Endodermal cell (in vitro differentiated cells): ENCODE measurements at regions not wholly inside any gene's neighbourhood (a gene's known extent, or its start where the extent isn't known, plus 50 kb on each side); places are given as distances from the start of the nearest gene placed in this dataset.

Experiments
- DNase-seq: peaks from one replicate; pipeline ENCODE4 v3.0.0-alpha.2; 2017
- H3K27ac ChIP-seq: 2 replicates; pipeline ENCODE4 v1.5.1; 2013; ENCODE audit warnings: mild to moderate bottlenecking, low read depth, low read length, moderate library complexity
- H3K27me3 ChIP-seq: 2 replicates; pipeline ENCODE4 v1.6.1; 2013; ENCODE audit warnings: mild to moderate bottlenecking, low read length, moderate library complexity; ENCODE audit not compliant: insufficient read depth, control insufficient read depth, poor library complexity, severe bottlenecking
- H3K36me3 ChIP-seq: 2 replicates; pipeline ENCODE4 v1.7.0; 2013; ENCODE audit warnings: mild to moderate bottlenecking, low read length, moderate library complexity; ENCODE audit not compliant: control insufficient read depth, insufficient read depth
- H3K4me1 ChIP-seq: one replicate; pipeline ENCODE4 v1.7.0; 2013; ENCODE audit warnings: low read length; ENCODE audit not compliant: control insufficient read depth, insufficient read depth
- H3K4me3 ChIP-seq: 2 replicates; pipeline ENCODE4 v1.5.1; 2013; ENCODE audit warnings: mild to moderate bottlenecking, low read length, moderate library complexity
- H3K9ac ChIP-seq: 2 replicates; pipeline ENCODE4 v1.6.1; 2013; ENCODE audit warnings: mild to moderate bottlenecking, low read length, moderate library complexity; ENCODE audit not compliant: poor library complexity, severe bottlenecking; ENCODE audit errors: extremely low read depth
- H3K9me3 ChIP-seq: 2 replicates; pipeline ENCODE4 v1.6.1; 2013; ENCODE audit warnings: mild to moderate bottlenecking, low read length, moderate library complexity; ENCODE audit not compliant: control insufficient read depth
- H3K27ac Mint-ChIP-seq: 2 replicates; pipeline ENCODE4 v1.8.0; 2020; ENCODE audit warnings: mixed read lengths
- H3K27me3 Mint-ChIP-seq: 2 replicates; pipeline ENCODE4 v1.8.0; 2021; ENCODE audit warnings: mild to moderate bottlenecking, mixed read lengths; ENCODE audit not compliant: insufficient read depth
- H3K36me3 Mint-ChIP-seq: 2 replicates; pipeline ENCODE4 v1.8.0; 2020; ENCODE audit warnings: low read depth, mixed read lengths
- H3K4me1 Mint-ChIP-seq: 2 replicates; pipeline ENCODE4 v1.8.0; 2020; ENCODE audit warnings: mixed read lengths
- H3K4me3 Mint-ChIP-seq: 2 replicates; pipeline ENCODE4 v1.8.0; 2020; ENCODE audit warnings: mild to moderate bottlenecking, moderate library complexity, mixed read lengths
- H3K9me3 Mint-ChIP-seq: 2 replicates; pipeline ENCODE4 v1.8.0; 2020; ENCODE audit warnings: mild to moderate bottlenecking, mixed read lengths
- WGBS, 2 experiments: methylation state at CpG; one replicate each; pipeline versions ENCODE4 v1.1.5 to v1.1.7; 2013; ENCODE audit warnings: missing lambda C conversion rate in 2 of 2, mixed read lengths in 1 of 2; ENCODE audit not compliant: insufficient coverage in 1 of 2, insufficient read length in 1 of 2; 5-methylcytosine and 5-hydroxymethylcytosine counted together
- TF ChIP-seq, protein P1 (sequence below): fragments of 200-600 bp; sonication (generic); conservative IDR thresholded peaks from 2 replicates; pipeline ENCODE4 v1.5.0; 2021; ENCODE audit warnings: antibody characterized with exemption, mild to moderate bottlenecking

DNA sequence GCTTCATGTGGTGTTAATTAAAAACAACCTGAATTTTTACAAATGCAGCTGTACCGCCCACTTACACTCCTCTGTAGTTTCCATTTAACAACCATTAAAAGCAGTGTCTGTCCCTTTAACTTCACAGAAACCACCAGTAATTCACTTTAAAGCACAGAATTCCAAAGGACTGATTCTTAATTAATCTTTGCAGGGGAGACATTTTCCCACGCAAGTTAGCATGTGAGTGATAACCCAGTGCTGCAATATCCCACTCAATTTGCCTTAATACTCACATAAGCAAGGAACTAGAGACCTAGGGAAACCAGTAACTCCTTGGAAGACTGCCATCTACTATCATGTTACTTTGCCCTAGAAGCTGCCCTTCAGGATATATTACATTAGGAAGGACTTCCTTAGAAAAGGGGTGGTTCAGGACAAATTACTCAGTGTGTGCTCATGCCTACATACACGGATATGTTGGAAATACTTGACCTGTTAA lies 102.3 kb downstream of the OSR1 start:
- H3K9ac ChIP-seq = no peak overlapping the region
- H3K4me1 ChIP-seq = no peaks in the 10 kb centered on the region
- WGBS, 2 experiments = 85 to 87% methylated on average over 3 of the region's 3 CpGs
- H3K4me3 ChIP-seq = no peak overlapping the region
- Mint-ChIP-seq H3K4me1 (no peaks in the 10 kb centered on the region), H3K9me3 (peaks cover 3% of the 10 kb centered on the region), H3K27ac (no peak overlapping the region), H3K27me3 (peaks cover 1% of the 10 kb centered on the region), H3K36me3 (no peaks in the 10 kb centered on the region), H3K4me3 (no peak overlapping the region)
- no peak for DNase-seq
- no peaks in the 10 kb centered on the region for H3K36me3 ChIP-seq
- TF ChIP-seq, protein P1, sequence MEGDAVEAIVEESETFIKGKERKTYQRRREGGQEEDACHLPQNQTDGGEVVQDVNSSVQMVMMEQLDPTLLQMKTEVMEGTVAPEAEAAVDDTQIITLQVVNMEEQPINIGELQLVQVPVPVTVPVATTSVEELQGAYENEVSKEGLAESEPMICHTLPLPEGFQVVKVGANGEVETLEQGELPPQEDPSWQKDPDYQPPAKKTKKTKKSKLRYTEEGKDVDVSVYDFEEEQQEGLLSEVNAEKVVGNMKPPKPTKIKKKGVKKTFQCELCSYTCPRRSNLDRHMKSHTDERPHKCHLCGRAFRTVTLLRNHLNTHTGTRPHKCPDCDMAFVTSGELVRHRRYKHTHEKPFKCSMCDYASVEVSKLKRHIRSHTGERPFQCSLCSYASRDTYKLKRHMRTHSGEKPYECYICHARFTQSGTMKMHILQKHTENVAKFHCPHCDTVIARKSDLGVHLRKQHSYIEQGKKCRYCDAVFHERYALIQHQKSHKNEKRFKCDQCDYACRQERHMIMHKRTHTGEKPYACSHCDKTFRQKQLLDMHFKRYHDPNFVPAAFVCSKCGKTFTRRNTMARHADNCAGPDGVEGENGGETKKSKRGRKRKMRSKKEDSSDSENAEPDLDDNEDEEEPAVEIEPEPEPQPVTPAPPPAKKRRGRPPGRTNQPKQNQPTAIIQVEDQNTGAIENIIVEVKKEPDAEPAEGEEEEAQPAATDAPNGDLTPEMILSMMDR = no peak
- no peaks in the 10 kb centered on the region for H3K9me3 ChIP-seq
- no peak overlapping the region for H3K27ac ChIP-seq
- no peaks in the 10 kb centered on the region for H3K27me3 ChIP-seq

DNA sequence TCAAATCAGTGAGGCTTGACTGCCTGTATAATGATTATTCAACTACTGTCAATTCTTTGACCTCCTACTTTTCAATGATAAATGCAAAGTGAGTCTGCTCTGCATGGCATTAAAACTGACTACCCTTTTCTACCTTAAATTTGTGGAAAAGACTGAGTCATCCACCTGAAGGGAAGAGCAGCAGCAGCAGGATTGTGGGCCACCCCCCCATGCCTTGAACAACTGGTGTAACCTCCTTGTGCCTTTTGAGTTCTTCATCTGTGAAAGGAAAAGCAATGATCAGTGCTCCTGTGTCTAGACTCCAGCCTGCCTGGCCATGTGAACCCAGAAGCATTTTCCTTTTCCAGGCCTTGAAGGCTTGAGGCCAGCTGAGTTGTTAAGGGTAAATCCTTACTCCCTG lies 102.9 kb downstream of the OSR1 start:
- DNase-seq = no peak
- Histone ChIP-seq H3K4me3 (no peak overlapping the region), H3K4me1 (no peaks in the 10 kb centered on the region), H3K9ac (no peak overlapping the region), H3K27me3 (no peaks in the 10 kb centered on the region), H3K9me3 (no peaks in the 10 kb centered on the region), H3K36me3 (no peaks in the 10 kb centered on the region), H3K27ac (no peak overlapping the region)
- Mint-ChIP-seq H3K4me1 (no peaks in the 10 kb centered on the region), H3K27me3 (peaks cover 1% of the 10 kb centered on the region), H3K27ac (no peak overlapping the region), H3K9me3 (peaks cover 3% of the 10 kb centered on the region), H3K36me3 (no peaks in the 10 kb centered on the region), H3K4me3 (no peak overlapping the region)
- TF ChIP-seq, protein P1 = no peak

DNA sequence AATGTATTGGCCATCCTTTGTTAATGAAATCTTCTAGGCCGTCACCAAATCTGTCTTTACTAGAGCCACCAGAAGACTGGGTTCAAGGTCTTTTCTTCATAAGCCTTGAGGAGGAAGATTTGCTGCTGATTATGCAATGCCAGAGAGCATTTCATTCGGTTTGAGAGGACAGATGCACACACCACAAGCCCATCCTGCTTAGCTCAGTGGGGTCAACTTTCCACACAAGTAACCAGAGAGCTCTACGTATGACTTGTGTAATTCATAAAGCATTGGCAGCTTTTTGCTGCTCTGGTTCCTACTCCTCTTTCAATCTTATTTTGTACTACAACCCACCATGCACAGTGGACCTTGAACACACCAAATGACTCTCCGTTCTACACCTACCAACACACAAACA lies 106.9 kb downstream of the OSR1 start:
- Histone ChIP-seq H3K4me1 (no peaks in the 10 kb centered on the region), H3K27ac (no peak overlapping the region), H3K36me3 (no peaks in the 10 kb centered on the region), H3K9ac (no peak overlapping the region), H3K9me3 (no peaks in the 10 kb centered on the region), H3K4me3 (no peak overlapping the region), H3K27me3 (no peaks in the 10 kb centered on the region)
- DNase-seq = no peak
- Mint-ChIP-seq H3K36me3 (no peaks in the 10 kb centered on the region), H3K9me3 (no peaks in the 10 kb centered on the region), H3K4me3 (no peak overlapping the region), H3K27ac (no peak overlapping the region), H3K4me1 (no peaks in the 10 kb centered on the region), H3K27me3 (no peaks in the 10 kb centered on the region)
- TF ChIP-seq, protein P1 = no peak
- WGBS, 2 experiments = 90 to 94% methylated on average over 3 to 4 of the region's 4 CpGs
